ENCODE measurements at regions not wholly inside any gene's neighbourhood (a gene's known extent, or its start where the extent isn't known, plus 50 kb on each side); places are given as distances from the start of the nearest gene placed in this dataset.
"Not testable (repeated sequence)": the region's sequence is repeated elsewhere in the genome, so short reads cannot be mapped to it uniquely, and the experiment has no call there.

GRCh38 chr3:152650923-152651322, 184.0 kb upstream of the P2RY1 start:
- not testable (repeated sequence) for TF ChIP-seq POLR2A (IDR thresholded peaks at IDR 0.05; ENCODE audit: low read length); RNF2 (IDR thresholded peaks at IDR 0.05; ENCODE audit: borderline replicate concordance, low read depth); RARB (CRISPR knock-in tag; IDR thresholded peaks at IDR 0.05); JUN (IDR thresholded peaks at IDR 0.05); MYC (IDR thresholded peaks at IDR 0.05; ENCODE audit: borderline replicate concordance, low read length); FOSB (CRISPR knock-in tag; IDR thresholded peaks at IDR 0.05); CBX8 (IDR thresholded peaks at IDR 0.05); USF2 (IDR thresholded peaks at IDR 0.05)
- TF ChIP-seq, protein P1, sequence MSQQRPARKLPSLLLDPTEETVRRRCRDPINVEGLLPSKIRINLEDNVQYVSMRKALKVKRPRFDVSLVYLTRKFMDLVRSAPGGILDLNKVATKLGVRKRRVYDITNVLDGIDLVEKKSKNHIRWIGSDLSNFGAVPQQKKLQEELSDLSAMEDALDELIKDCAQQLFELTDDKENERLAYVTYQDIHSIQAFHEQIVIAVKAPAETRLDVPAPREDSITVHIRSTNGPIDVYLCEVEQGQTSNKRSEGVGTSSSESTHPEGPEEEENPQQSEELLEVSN (IDR thresholded peaks at IDR 0.05; ENCODE audit: borderline replicate concordance, low read depth): not testable (repeated sequence)
- TF ChIP-seq, protein P2, sequence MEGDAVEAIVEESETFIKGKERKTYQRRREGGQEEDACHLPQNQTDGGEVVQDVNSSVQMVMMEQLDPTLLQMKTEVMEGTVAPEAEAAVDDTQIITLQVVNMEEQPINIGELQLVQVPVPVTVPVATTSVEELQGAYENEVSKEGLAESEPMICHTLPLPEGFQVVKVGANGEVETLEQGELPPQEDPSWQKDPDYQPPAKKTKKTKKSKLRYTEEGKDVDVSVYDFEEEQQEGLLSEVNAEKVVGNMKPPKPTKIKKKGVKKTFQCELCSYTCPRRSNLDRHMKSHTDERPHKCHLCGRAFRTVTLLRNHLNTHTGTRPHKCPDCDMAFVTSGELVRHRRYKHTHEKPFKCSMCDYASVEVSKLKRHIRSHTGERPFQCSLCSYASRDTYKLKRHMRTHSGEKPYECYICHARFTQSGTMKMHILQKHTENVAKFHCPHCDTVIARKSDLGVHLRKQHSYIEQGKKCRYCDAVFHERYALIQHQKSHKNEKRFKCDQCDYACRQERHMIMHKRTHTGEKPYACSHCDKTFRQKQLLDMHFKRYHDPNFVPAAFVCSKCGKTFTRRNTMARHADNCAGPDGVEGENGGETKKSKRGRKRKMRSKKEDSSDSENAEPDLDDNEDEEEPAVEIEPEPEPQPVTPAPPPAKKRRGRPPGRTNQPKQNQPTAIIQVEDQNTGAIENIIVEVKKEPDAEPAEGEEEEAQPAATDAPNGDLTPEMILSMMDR (IDR thresholded peaks at IDR 0.05): not testable (repeated sequence)
- TF ChIP-seq, protein P3, sequence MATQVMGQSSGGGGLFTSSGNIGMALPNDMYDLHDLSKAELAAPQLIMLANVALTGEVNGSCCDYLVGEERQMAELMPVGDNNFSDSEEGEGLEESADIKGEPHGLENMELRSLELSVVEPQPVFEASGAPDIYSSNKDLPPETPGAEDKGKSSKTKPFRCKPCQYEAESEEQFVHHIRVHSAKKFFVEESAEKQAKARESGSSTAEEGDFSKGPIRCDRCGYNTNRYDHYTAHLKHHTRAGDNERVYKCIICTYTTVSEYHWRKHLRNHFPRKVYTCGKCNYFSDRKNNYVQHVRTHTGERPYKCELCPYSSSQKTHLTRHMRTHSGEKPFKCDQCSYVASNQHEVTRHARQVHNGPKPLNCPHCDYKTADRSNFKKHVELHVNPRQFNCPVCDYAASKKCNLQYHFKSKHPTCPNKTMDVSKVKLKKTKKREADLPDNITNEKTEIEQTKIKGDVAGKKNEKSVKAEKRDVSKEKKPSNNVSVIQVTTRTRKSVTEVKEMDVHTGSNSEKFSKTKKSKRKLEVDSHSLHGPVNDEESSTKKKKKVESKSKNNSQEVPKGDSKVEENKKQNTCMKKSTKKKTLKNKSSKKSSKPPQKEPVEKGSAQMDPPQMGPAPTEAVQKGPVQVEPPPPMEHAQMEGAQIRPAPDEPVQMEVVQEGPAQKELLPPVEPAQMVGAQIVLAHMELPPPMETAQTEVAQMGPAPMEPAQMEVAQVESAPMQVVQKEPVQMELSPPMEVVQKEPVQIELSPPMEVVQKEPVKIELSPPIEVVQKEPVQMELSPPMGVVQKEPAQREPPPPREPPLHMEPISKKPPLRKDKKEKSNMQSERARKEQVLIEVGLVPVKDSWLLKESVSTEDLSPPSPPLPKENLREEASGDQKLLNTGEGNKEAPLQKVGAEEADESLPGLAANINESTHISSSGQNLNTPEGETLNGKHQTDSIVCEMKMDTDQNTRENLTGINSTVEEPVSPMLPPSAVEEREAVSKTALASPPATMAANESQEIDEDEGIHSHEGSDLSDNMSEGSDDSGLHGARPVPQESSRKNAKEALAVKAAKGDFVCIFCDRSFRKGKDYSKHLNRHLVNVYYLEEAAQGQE (IDR thresholded peaks at IDR 0.05): not testable (repeated sequence)

Measured in A549 (cell line).